Caco-2 (cell line): ENCODE measurements at regions not wholly inside any gene's neighbourhood (a gene's known extent, or its start where the extent isn't known, plus 50 kb on each side); places are given as distances from the start of the nearest gene placed in this dataset.

Source experiments
- BruUV-seq: library from RNA; stranded (reverse); fragments of 400-500 nt; replicated peaks from 2 replicates; lab custom pipeline; 2021; lab: Mats Ljungman, UMichigan
- CTCF ChIA-PET: fragments of 300-600 bp; sonication (Branson Sonifier 250); formaldehyde crosslinking; loops from one replicate; lab custom pipeline; 2022; ENCODE audit warnings: antibody characterized with exemption; lab: Charles Lee
- POLR2A ChIA-PET: fragments of 300-600 bp; sonication (Branson Sonifier 250); formaldehyde crosslinking; loops from one replicate; lab custom pipeline; 2022; ENCODE audit warnings: antibody characterized with exemption; lab: Charles Lee
- DNase-seq, 2 experiments: peaks; one replicate each; pipeline versions ENCODE4 v3.0.0 to v3.0.0-alpha.2; 2020 to 2022
- H3K27me3 ChIP-seq: replicated peaks from 2 replicates; pipeline ENCODE4 v1.6.0; 2011; ENCODE audit warnings: low read length; ENCODE audit not compliant: control insufficient read depth, insufficient read depth
- H3K36me3 ChIP-seq: 2 replicates; pipeline ENCODE4 v1.5.1; 2011; ENCODE audit warnings: low read length; ENCODE audit not compliant: control insufficient read depth, insufficient read depth
- H3K4me1 ChIP-seq: fragments of 250-450 bp; sonication (Bioruptor Pico); 2 replicates; pipeline ENCODE4 v1.5.1; 2020; ENCODE audit warnings: mild to moderate bottlenecking
- H3K4me3 ChIP-seq: 2 replicates; pipeline ENCODE4 v1.5.1; 2011; ENCODE audit warnings: low read depth, mild to moderate bottlenecking, control low read depth, low read length
- H3K9me3 ChIP-seq: fragments of 250-450 bp; sonication (Bioruptor Pico); 2 replicates; pipeline ENCODE4 v1.5.1; 2020; ENCODE audit warnings: mild to moderate bottlenecking, moderate library complexity
- H3K27ac Mint-ChIP-seq: one replicate; pipeline ENCODE4 v1.8.0; 2022; ENCODE audit warnings: mixed read lengths; ENCODE audit not compliant: unreplicated experiment
- H3K27me3 Mint-ChIP-seq: one replicate; pipeline ENCODE4 v1.8.0; 2022; ENCODE audit warnings: mixed read lengths; ENCODE audit not compliant: insufficient read depth, unreplicated experiment
- H3K36me3 Mint-ChIP-seq: one replicate; pipeline ENCODE4 v1.8.0; 2022; ENCODE audit warnings: mild to moderate bottlenecking, mixed read lengths; ENCODE audit not compliant: insufficient read depth, unreplicated experiment
- H3K4me1 Mint-ChIP-seq: one replicate; pipeline ENCODE4 v1.8.0; 2022; ENCODE audit warnings: low read depth, mixed read lengths; ENCODE audit not compliant: unreplicated experiment
- H3K4me3 Mint-ChIP-seq: one replicate; pipeline ENCODE4 v1.8.0; 2022; ENCODE audit warnings: mild to moderate bottlenecking, moderate library complexity, mixed read lengths; ENCODE audit not compliant: unreplicated experiment
- H3K9me3 Mint-ChIP-seq: one replicate; pipeline ENCODE4 v1.8.0; 2022; ENCODE audit warnings: mixed read lengths; ENCODE audit not compliant: unreplicated experiment
- CTCF ChIP-seq, 2 experiments: fragments of 200-600 bp in 1 of 2; IDR thresholded peaks; 1 replicate in 1 of 2; 2 replicates in 1 of 2; pipeline versions ENCODE4 v1.5.1 to v1.8.0; 2011 to 2022; ENCODE audit warnings: antibody characterized with exemption in 1 of 2, control low read depth in 1 of 2, inconsistent platforms in 1 of 2, low read depth in 1 of 2, low read length in 1 of 2, mild to moderate bottlenecking in 1 of 2, moderate library complexity in 1 of 2; ENCODE audit not compliant: insufficient read depth in 1 of 2, severe bottlenecking in 1 of 2, unreplicated experiment in 1 of 2
- intact Hi-C: fragments of 100-400 bp; cut with micrococcal nuclease; formaldehyde crosslinking; loops from one replicate; pipeline ENCODE4 v1.10.0; 2022; ENCODE audit not compliant: unreplicated experiment

- no TSS peak for BruUV-seq
- Histone ChIP-seq H3K4me3 (no peak overlapping the region), H3K4me1 (no peaks in the 10 kb centered on the region), H3K27me3 (no peaks in the 10 kb centered on the region), H3K9me3 (no peaks in the 10 kb centered on the region), H3K36me3 (no peaks in the 10 kb centered on the region)
- Mint-ChIP-seq H3K27ac (no peak overlapping the region), H3K27me3 (peaks cover 17% of the 10 kb centered on the region), H3K4me1 (no peaks in the 10 kb centered on the region), H3K9me3 (peaks cover 9% of the 10 kb centered on the region), H3K36me3 (no peaks in the 10 kb centered on the region), H3K4me3 (no peak overlapping the region)
- CTCF ChIA-PET, result no interaction called here
- POLR2A ChIA-PET, result no interaction called here
- intact Hi-C loops, result no loop called here
- DNase-seq, result no peak
- TF ChIP-seq CTCF (IDR thresholded peaks at IDR 0.05; ENCODE audit: insufficient read depth in 1 of 2, low read depth in 1 of 2, low read length in 1 of 2, severe bottlenecking in 1 of 2, unreplicated experiment in 1 of 2), result no peak
These were observed 184.4 kb downstream of the TSHZ3 start for GRCh38 chr19:31164791-31165251.

GRCh38 chr19:31160336-31160926, 188.8 kb downstream of the TSHZ3 start:
- DNase-seq, result no peak
- H3K4me3 ChIP-seq, result no peak overlapping the region
- CTCF ChIA-PET, result no interaction called here
- POLR2A ChIA-PET, result no interaction called here
- TF ChIP-seq CTCF (IDR thresholded peaks at IDR 0.05; ENCODE audit: insufficient read depth in 1 of 2, low read depth in 1 of 2, low read length in 1 of 2, severe bottlenecking in 1 of 2, unreplicated experiment in 1 of 2), result no peak
- Mint-ChIP-seq H3K4me3 (no peak overlapping the region), H3K9me3 (no peaks in the 10 kb centered on the region), H3K27me3 (peaks cover 12% of the 10 kb centered on the region), H3K4me1 (no peaks in the 10 kb centered on the region), H3K27ac (no peak overlapping the region), H3K36me3 (no peaks in the 10 kb centered on the region)
- H3K36me3 ChIP-seq, result no peaks in the 10 kb centered on the region
- intact Hi-C loops, result no loop called here
- no peaks in the 10 kb centered on the region for H3K27me3 ChIP-seq
- no peaks in the 10 kb centered on the region for H3K9me3 ChIP-seq
- no peaks in the 10 kb centered on the region for H3K4me1 ChIP-seq
- no TSS peak for BruUV-seq

GRCh38 chr19:31154021-31154420, 195.2 kb downstream of the TSHZ3 start:
- DNase-seq, result no peak
- no peaks in the 10 kb centered on the region for H3K4me1 Mint-ChIP-seq
- POLR2A ChIA-PET, result no interaction called here
- CTCF ChIA-PET, result no interaction called here
- Histone ChIP-seq H3K4me3 (no peak overlapping the region), H3K4me1 (no peaks in the 10 kb centered on the region), H3K27me3 (no peaks in the 10 kb centered on the region), H3K36me3 (no peaks in the 10 kb centered on the region), H3K9me3 (no peaks in the 10 kb centered on the region)
- H3K9me3 Mint-ChIP-seq, result no peaks in the 10 kb centered on the region
- no peak overlapping the region for H3K27ac Mint-ChIP-seq
- intact Hi-C loops, result no loop called here
- H3K4me3 Mint-ChIP-seq, result no peak overlapping the region
- no peaks in the 10 kb centered on the region for H3K36me3 Mint-ChIP-seq
- H3K27me3 Mint-ChIP-seq, result peaks cover 7% of the 10 kb centered on the region
- TF ChIP-seq CTCF (IDR thresholded peaks at IDR 0.05; ENCODE audit: insufficient read depth in 1 of 2, low read depth in 1 of 2, low read length in 1 of 2, severe bottlenecking in 1 of 2, unreplicated experiment in 1 of 2), result no peak
- no TSS peak for BruUV-seq
